ENCODE measurements at regions not wholly inside any gene's neighbourhood (a gene's known extent, or its start where the extent isn't known, plus 50 kb on each side); places are given as distances from the start of the nearest gene placed in this dataset.

GRCh38 chr4:128690011-128690410 is 119.5 kb upstream of the JADE1 start:
- no peak overlapping the region for H3K4me3 ChIP-seq
- no peak for TF ChIP-seq EZH2phosphoT487 (IDR thresholded peaks at IDR 0.05; ENCODE audit: low read depth, severe bottlenecking, unreplicated experiment)
- no peak for TF ChIP-seq EZH2 (IDR thresholded peaks at IDR 0.05; ENCODE audit: borderline replicate concordance)
- no peak for TF ChIP-seq CTCF (IDR thresholded peaks at IDR 0.05; ENCODE audit: poor library complexity)
- no peaks in the 10 kb centered on the region for H3K9me3 ChIP-seq (ENCODE audit: low read depth)
- no peaks in the 10 kb centered on the region for H3K36me3 ChIP-seq (replicated peaks; ENCODE audit: insufficient read depth, low read depth)
- H3K27ac ChIP-seq = no peak overlapping the region
- no peak overlapping the region for H3K4me2 ChIP-seq
- no peaks in the 10 kb centered on the region for H3K79me2 ChIP-seq
- H2AFZ ChIP-seq = no peak overlapping the region
- WGBS (ENCODE audit: low lambda C conversion rate, missing lambda C conversion rate) = 61% methylated on average over 3 of the region's 3 CpGs
- H3K9me2 ChIP-seq (replicated peaks; ENCODE audit: insufficient read depth) = no peaks in the 10 kb centered on the region
- H3K4me1 ChIP-seq (ENCODE audit: insufficient read depth) = peaks cover 23% of the 10 kb centered on the region
- DNase-seq (ENCODE audit: low spot score) = no peak
- H4K20me1 ChIP-seq (ENCODE audit: insufficient read depth, poor library complexity, severe bottlenecking) = no peaks in the 10 kb centered on the region
- H3K27me3 ChIP-seq = no peaks in the 10 kb centered on the region

- Histone ChIP-seq H3K27ac (peak overlapping the region; percentile 64), H4K20me1 (ENCODE audit: insufficient read depth, poor library complexity, severe bottlenecking) (no peaks in the 10 kb centered on the region), H3K9me2 (replicated peaks; ENCODE audit: insufficient read depth) (no peaks in the 10 kb centered on the region), H3K27me3 (no peaks in the 10 kb centered on the region), H3K4me3 (no peak overlapping the region), H2AFZ (peak overlapping the region; percentile 8), H3K79me2 (no peaks in the 10 kb centered on the region), H3K9me3 (ENCODE audit: low read depth) (no peaks in the 10 kb centered on the region), H3K4me1 (ENCODE audit: insufficient read depth) (peaks cover 23% of the 10 kb centered on the region), H3K4me2 (no peak overlapping the region), H3K36me3 (replicated peaks; ENCODE audit: insufficient read depth, low read depth) (no peaks in the 10 kb centered on the region)
- no peak for DNase-seq (ENCODE audit: low spot score)
- WGBS (ENCODE audit: low lambda C conversion rate, missing lambda C conversion rate) = 67% methylated on average over 3 of the region's 3 CpGs
- TF ChIP-seq CTCF (IDR thresholded peaks at IDR 0.05; ENCODE audit: poor library complexity) (no peak), EZH2phosphoT487 (IDR thresholded peaks at IDR 0.05; ENCODE audit: low read depth, severe bottlenecking, unreplicated experiment) (no peak), EZH2 (IDR thresholded peaks at IDR 0.05; ENCODE audit: borderline replicate concordance) (no peak)
Measured at GRCh38 chr4:128688846-128689437, 120.6 kb upstream of the JADE1 start.

- no peak for DNase-seq (ENCODE audit: low spot score)
- Histone ChIP-seq H3K27me3 (no peaks in the 10 kb centered on the region), H3K9me3 (ENCODE audit: low read depth) (no peaks in the 10 kb centered on the region), H3K4me3 (no peak overlapping the region), H3K36me3 (replicated peaks; ENCODE audit: insufficient read depth, low read depth) (no peaks in the 10 kb centered on the region), H3K27ac (peak overlapping the region; percentile 64), H2AFZ (peak overlapping the region; percentile 14), H3K4me1 (ENCODE audit: insufficient read depth) (peaks cover 23% of the 10 kb centered on the region), H3K4me2 (peak overlapping the region; percentile 13), H3K9me2 (replicated peaks; ENCODE audit: insufficient read depth) (no peaks in the 10 kb centered on the region), H4K20me1 (ENCODE audit: insufficient read depth, poor library complexity, severe bottlenecking) (no peaks in the 10 kb centered on the region), H3K79me2 (no peaks in the 10 kb centered on the region)
- no peak for TF ChIP-seq EZH2 (IDR thresholded peaks at IDR 0.05; ENCODE audit: borderline replicate concordance)
- TF ChIP-seq EZH2phosphoT487 (IDR thresholded peaks at IDR 0.05; ENCODE audit: low read depth, severe bottlenecking, unreplicated experiment) = no peak
- no peak for TF ChIP-seq CTCF (IDR thresholded peaks at IDR 0.05; ENCODE audit: poor library complexity)
- 57% methylated on average over 2 of the region's 3 CpGs for WGBS (ENCODE audit: low lambda C conversion rate, missing lambda C conversion rate)
Measured at GRCh38 chr4:128688033-128688721, 121.3 kb upstream of the JADE1 start.

All from hepatocyte (in vitro differentiated cells).